Mammary epithelial cell (primary cell): ENCODE measurements at regions not wholly inside any gene's neighbourhood (a gene's known extent, or its start where the extent isn't known, plus 50 kb on each side); places are given as distances from the start of the nearest gene placed in this dataset.

Source experiments
- CTCF ChIP-seq, 2 donors: IDR thresholded peaks in 1 of 2; conservative IDR thresholded peaks in 1 of 2; 2 replicates each; pipeline ENCODE4 v1.5.1; 2011 to 2012; ENCODE audit warnings: inconsistent platforms in 2 of 2, low read length in 2 of 2, mild to moderate bottlenecking in 2 of 2, control low read depth in 1 of 2, low read depth in 1 of 2; ENCODE audit not compliant: insufficient read depth in 1 of 2; ENCODE audit errors: extremely low read depth in 1 of 2
- EZH2 ChIP-seq: IDR thresholded peaks from 2 replicates; pipeline ENCODE4 v1.6.1; 2012; ENCODE audit warnings: low read length, inconsistent platforms, borderline replicate concordance

GRCh38 chr2:148594216-148594615 lies 50.3 kb upstream of the EPC2 start:
- TF ChIP-seq CTCF (conservative IDR thresholded peaks at IDR 0.05 in 1 of 2, IDR thresholded peaks at IDR 0.05 in 1 of 2; ENCODE audit: extremely low read depth in 1 of 2, insufficient read depth in 1 of 2, low read depth in 1 of 2, low read length in 2 of 2) = no peak
- no peak for TF ChIP-seq EZH2
